ENCODE measurements at regions not wholly inside any gene's neighbourhood (a gene's known extent, or its start where the extent isn't known, plus 50 kb on each side); places are given as distances from the start of the nearest gene placed in this dataset.
A peak's percentile ranks its signal among the peaks of the same experiment; 100 is the strongest.

DNA sequence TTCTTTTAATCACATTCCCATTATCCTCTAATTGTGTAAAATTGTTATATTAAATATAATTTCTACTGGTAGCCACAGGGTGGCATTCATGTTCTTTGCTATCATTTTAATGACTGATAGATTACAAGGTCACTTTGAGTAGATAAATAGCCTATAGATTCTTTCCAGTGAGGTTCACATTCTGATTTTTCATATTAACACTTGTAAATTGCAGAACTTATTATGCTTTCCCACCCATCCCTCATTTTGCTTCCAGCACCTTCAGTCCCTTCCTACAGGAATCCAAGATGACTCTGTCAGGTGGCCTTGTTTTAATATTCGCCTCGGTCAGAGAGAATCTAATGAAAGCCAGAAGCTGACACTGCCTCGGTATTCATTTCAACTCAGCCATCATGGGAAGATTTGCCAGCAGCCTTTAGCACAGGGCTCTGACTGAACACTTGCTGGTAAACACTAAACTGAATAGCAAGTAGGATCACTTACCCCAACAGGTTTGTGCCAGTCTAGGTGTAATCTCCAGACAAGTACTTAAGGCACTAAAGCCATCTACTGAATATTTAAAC lies 101.2 kb upstream of the FSHR start (continued):
- TF ChIP-seq, protein P1, sequence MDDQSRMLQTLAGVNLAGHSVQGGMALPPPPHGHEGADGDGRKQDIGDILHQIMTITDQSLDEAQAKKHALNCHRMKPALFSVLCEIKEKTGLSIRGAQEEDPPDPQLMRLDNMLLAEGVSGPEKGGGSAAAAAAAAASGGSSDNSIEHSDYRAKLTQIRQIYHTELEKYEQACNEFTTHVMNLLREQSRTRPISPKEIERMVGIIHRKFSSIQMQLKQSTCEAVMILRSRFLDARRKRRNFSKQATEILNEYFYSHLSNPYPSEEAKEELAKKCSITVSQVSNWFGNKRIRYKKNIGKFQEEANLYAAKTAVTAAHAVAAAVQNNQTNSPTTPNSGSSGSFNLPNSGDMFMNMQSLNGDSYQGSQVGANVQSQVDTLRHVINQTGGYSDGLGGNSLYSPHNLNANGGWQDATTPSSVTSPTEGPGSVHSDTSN (IDR thresholded peaks at IDR 0.05) = no peak
- TF ChIP-seq GABPA (IDR thresholded peaks at IDR 0.05; ENCODE audit: low read depth) (no peak), TAF1 (IDR thresholded peaks at IDR 0.05; ENCODE audit: borderline replicate concordance, low read depth, low read length) (no peak), RCOR1 (IDR thresholded peaks at IDR 0.05; ENCODE audit: low read length) (peak; percentile 38; the same call in 1 of the 2 replicates), MEF2A (IDR thresholded peaks at IDR 0.05; ENCODE audit: borderline replicate concordance, low read depth) (no peak), FOXM1 (IDR thresholded peaks at IDR 0.05; ENCODE audit: low read depth) (no peak), RAD21 (IDR thresholded peaks at IDR 0.05; ENCODE audit: low read length) (peak; percentile 64), JUND (IDR thresholded peaks at IDR 0.05) (no peak), YY1 (IDR thresholded peaks at IDR 0.05; ENCODE audit: low read depth) (no peak), NRF1 (IDR thresholded peaks at IDR 0.05; ENCODE audit: low read depth, low read length) (no peak)
- TF ChIP-seq, protein P2, sequence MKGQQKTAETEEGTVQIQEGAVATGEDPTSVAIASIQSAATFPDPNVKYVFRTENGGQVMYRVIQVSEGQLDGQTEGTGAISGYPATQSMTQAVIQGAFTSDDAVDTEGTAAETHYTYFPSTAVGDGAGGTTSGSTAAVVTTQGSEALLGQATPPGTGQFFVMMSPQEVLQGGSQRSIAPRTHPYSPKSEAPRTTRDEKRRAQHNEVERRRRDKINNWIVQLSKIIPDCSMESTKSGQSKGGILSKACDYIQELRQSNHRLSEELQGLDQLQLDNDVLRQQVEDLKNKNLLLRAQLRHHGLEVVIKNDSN (IDR thresholded peaks at IDR 0.05; ENCODE audit: borderline replicate concordance, low read depth) = no peak

DNA sequence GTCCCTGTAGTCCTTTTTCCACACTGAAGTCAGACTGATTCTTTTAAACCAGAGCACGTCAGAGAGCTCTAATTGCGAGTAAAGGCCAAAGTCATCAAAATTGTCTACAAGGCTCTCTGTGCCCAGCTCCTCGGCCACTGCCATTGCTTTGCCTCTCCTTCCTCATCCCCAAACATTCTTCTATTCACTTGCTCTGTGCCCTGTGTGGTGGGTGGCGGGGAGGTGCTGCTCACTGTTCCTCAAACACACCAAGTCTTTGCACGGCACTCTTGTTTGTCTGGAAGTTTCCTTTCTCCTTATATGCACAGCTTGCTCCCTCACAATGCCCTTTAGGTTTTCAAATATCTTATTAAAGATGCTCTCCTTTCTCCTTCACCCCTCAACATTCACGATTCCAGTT lies 100.1 kb upstream of the FSHR start:
- no peaks in the 10 kb centered on the region for H3K27me3 ChIP-seq (ENCODE audit: insufficient read depth)
- no peaks in the 10 kb centered on the region for H3K9me2 ChIP-seq
- no peaks in the 10 kb centered on the region for H3F3A ChIP-seq (replicated peaks; ENCODE audit: insufficient read depth)
- peaks cover 0 to 2% of the 10 kb centered on the region in 2 experiments; a peak in 2 of 4 replicates for H3K4me1 ChIP-seq (ENCODE audit: control insufficient read depth in 1 of 2, insufficient read depth in 2 of 2, low read depth in 1 of 2, low read length in 1 of 2)
- no peak overlapping the region for H3K4me3 ChIP-seq (ENCODE audit: low read depth in 2 of 2, low read length in 1 of 2)
- POLR2A ChIA-PET = no interaction called here
- H3K27ac ChIP-seq (ENCODE audit: low read depth in 2 of 2, low read length in 1 of 2) = no peak overlapping the region
- no peaks in the 10 kb centered on the region for H3K9me3 ChIP-seq
- no peak overlapping the region for H3K9ac ChIP-seq
- CTCF ChIA-PET = interaction anchor here (0.9 to 3.2 kb wide), 4 partner anchors 47 to 1241 kb away, joined by 3 to 18 read pairs (median 3); no protein-coding TSS in a partner anchor
- no peaks in the 10 kb centered on the region for H3K36me3 ChIP-seq (replicated peaks in 1 of 2; ENCODE audit: control insufficient read depth in 1 of 2, insufficient read depth in 2 of 2, low read length in 1 of 2)
- TF ChIP-seq, protein P2 (IDR thresholded peaks at IDR 0.05; ENCODE audit: borderline replicate concordance, low read depth) = no peak
- TF ChIP-seq, protein P3, sequence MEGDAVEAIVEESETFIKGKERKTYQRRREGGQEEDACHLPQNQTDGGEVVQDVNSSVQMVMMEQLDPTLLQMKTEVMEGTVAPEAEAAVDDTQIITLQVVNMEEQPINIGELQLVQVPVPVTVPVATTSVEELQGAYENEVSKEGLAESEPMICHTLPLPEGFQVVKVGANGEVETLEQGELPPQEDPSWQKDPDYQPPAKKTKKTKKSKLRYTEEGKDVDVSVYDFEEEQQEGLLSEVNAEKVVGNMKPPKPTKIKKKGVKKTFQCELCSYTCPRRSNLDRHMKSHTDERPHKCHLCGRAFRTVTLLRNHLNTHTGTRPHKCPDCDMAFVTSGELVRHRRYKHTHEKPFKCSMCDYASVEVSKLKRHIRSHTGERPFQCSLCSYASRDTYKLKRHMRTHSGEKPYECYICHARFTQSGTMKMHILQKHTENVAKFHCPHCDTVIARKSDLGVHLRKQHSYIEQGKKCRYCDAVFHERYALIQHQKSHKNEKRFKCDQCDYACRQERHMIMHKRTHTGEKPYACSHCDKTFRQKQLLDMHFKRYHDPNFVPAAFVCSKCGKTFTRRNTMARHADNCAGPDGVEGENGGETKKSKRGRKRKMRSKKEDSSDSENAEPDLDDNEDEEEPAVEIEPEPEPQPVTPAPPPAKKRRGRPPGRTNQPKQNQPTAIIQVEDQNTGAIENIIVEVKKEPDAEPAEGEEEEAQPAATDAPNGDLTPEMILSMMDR (IDR thresholded peaks at IDR 0.05) = no peak
- TF ChIP-seq SMC3 (IDR thresholded peaks at IDR 0.05; ENCODE audit: low read depth, low read length) (no peak), RXRA (IDR thresholded peaks at IDR 0.05; ENCODE audit: borderline replicate concordance, low read depth) (no peak), FOSL2 (IDR thresholded peaks at IDR 0.05; ENCODE audit: borderline replicate concordance, low read depth) (no peak), MEF2A (IDR thresholded peaks at IDR 0.05; ENCODE audit: borderline replicate concordance, low read depth) (no peak)
- no peaks in the 10 kb centered on the region for H3K79me2 ChIP-seq (ENCODE audit: insufficient read depth)
- WGBS (ENCODE audit: low lambda C conversion rate) = 28% methylated on average over 6 of the region's 6 CpGs
- DNase-seq = no peak
- no peak overlapping the region for H2AFZ ChIP-seq (ENCODE audit: low read depth)
- no peak overlapping the region for H3K4me2 ChIP-seq
- no peaks in the 10 kb centered on the region for H4K20me1 ChIP-seq (ENCODE audit: insufficient read depth)

All from SK-N-SH (cell line).